ENCODE measurements at regions not wholly inside any gene's neighbourhood (a gene's known extent, or its start where the extent isn't known, plus 50 kb on each side); places are given as distances from the start of the nearest gene placed in this dataset.

GRCh38 chr12:42801271-42801670 lies 211.7 kb upstream of the PRICKLE1 start:
- Histone ChIP-seq H3K9me1 (replicated peaks; ENCODE audit: control insufficient read depth, extremely low read depth, insufficient read depth, low read length) (no peaks in the 10 kb centered on the region), H3K4me2 (ENCODE audit: insufficient read depth, low read length) (no peak overlapping the region), H2AFZ (ENCODE audit: low read depth, low read length) (no peak overlapping the region), H3K4me3 (replicated peaks in 1 of 3; ENCODE audit: insufficient read depth in 1 of 3, low read depth in 1 of 3, low read length in 3 of 3) (no peak overlapping the region), H4K20me1 (replicated peaks; ENCODE audit: control insufficient read depth, extremely low read depth, insufficient read depth, low read length) (no peaks in the 10 kb centered on the region), H3K9ac (replicated peaks; ENCODE audit: extremely low read depth, insufficient read depth, low read length) (no peak overlapping the region), H3K27ac (ENCODE audit: insufficient read depth, low read depth, low read length) (no peak overlapping the region), H3K36me3 (ENCODE audit: control insufficient read depth in 2 of 2, extremely low read depth in 1 of 2, insufficient read depth in 2 of 2, low read length in 2 of 2) (no peaks in the 10 kb centered on the region), H3K79me2 (ENCODE audit: control insufficient read depth, insufficient read depth, low read length) (no peaks in the 10 kb centered on the region), H3K9me3 (replicated peaks; ENCODE audit: control insufficient read depth, insufficient read depth, low read length) (no peaks in the 10 kb centered on the region), H3K27me3 (ENCODE audit: control insufficient read depth in 2 of 2, insufficient read depth in 2 of 2, low read length in 2 of 2) (no peaks in the 10 kb centered on the region), H3K4me1 (ENCODE audit: control insufficient read depth, extremely low read depth, insufficient read depth, low read length) (no peaks in the 10 kb centered on the region)
- dilution Hi-C loops (cut with MboI; ENCODE audit: extremely low pct_ligation_motif_present, low sequenced_read_pairs) (no loop called here), intact Hi-C loops (cut with micrococcal nuclease) (no loop called here)
- CTCF ChIA-PET = no interaction called here
- FAIRE-seq (no peak), DNase-seq (ENCODE audit: low read depth, low spot score) (no peak)
- POLR2A ChIA-PET = no interaction called here
- no TSS peak for BruUV-seq (replicated peaks)
- no peak for TF ChIP-seq GATA2 (IDR thresholded peaks at IDR 0.05; ENCODE audit: insufficient read depth, insufficient read length, low read depth, low read length)
- TF ChIP-seq EZH2 (IDR thresholded peaks at IDR 0.05; ENCODE audit: borderline replicate concordance, low read depth, low read length, severe bottlenecking) = no peak
- no peak for TF ChIP-seq JUN (IDR thresholded peaks at IDR 0.05; ENCODE audit: borderline replicate concordance, insufficient read depth, insufficient read length, low read depth)
- no peak for TF ChIP-seq MYC (IDR thresholded peaks at IDR 0.05; ENCODE audit: low read depth, low read length)
- no peak for TF ChIP-seq POLR2A (IDR thresholded peaks at IDR 0.05; ENCODE audit: low read depth, low read length)
- TF ChIP-seq, protein P1, sequence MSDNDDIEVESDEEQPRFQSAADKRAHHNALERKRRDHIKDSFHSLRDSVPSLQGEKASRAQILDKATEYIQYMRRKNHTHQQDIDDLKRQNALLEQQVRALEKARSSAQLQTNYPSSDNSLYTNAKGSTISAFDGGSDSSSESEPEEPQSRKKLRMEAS (IDR thresholded peaks at IDR 0.05; ENCODE audit: insufficient read depth, insufficient read length) = no peak
- TF ChIP-seq, protein P2, sequence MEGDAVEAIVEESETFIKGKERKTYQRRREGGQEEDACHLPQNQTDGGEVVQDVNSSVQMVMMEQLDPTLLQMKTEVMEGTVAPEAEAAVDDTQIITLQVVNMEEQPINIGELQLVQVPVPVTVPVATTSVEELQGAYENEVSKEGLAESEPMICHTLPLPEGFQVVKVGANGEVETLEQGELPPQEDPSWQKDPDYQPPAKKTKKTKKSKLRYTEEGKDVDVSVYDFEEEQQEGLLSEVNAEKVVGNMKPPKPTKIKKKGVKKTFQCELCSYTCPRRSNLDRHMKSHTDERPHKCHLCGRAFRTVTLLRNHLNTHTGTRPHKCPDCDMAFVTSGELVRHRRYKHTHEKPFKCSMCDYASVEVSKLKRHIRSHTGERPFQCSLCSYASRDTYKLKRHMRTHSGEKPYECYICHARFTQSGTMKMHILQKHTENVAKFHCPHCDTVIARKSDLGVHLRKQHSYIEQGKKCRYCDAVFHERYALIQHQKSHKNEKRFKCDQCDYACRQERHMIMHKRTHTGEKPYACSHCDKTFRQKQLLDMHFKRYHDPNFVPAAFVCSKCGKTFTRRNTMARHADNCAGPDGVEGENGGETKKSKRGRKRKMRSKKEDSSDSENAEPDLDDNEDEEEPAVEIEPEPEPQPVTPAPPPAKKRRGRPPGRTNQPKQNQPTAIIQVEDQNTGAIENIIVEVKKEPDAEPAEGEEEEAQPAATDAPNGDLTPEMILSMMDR (IDR thresholded peaks at IDR 0.05; ENCODE audit: extremely low read depth in 1 of 2, insufficient read depth in 1 of 2, low read depth in 1 of 2, low read length in 2 of 2) = no peak
- TF ChIP-seq POLR2AphosphoS5 (IDR thresholded peaks at IDR 0.05; ENCODE audit: insufficient read depth, low read depth, low read length) = no peak
- no peak for TF ChIP-seq FOS (IDR thresholded peaks at IDR 0.05; ENCODE audit: borderline replicate concordance, insufficient read depth, low read length)

All from endothelial cell of umbilical vein (primary cell).